GM12801 (cell line): ENCODE measurements at regions not wholly inside any gene's neighbourhood (a gene's known extent, or its start where the extent isn't known, plus 50 kb on each side); places are given as distances from the start of the nearest gene placed in this dataset.

ENCODE experiments used
- CTCF ChIP-seq: IDR thresholded peaks from one replicate; pipeline ENCODE4 v1.5.1; 2011; ENCODE audit warnings: control low read depth; ENCODE audit not compliant: insufficient read length; ENCODE audit errors: extremely low read depth

GRCh38 chr1:29644812-29645211 lies 408.5 kb downstream of the PTPRU start:
- TF ChIP-seq CTCF: no peak

GRCh38 chr1:29643838-29644440 lies 407.6 kb downstream of the PTPRU start:
- no peak for TF ChIP-seq CTCF

GRCh38 chr1:29643281-29643680 lies 407.0 kb downstream of the PTPRU start:
- TF ChIP-seq CTCF: no peak

GRCh38 chr1:29642519-29642918 lies 406.2 kb downstream of the PTPRU start:
- no peak for TF ChIP-seq CTCF

GRCh38 chr1:29641921-29642320 lies 405.6 kb downstream of the PTPRU start:
- no peak for TF ChIP-seq CTCF

- no peak for TF ChIP-seq CTCF
Observed at GRCh38 chr1:29640428-29640785, 404.1 kb downstream of the PTPRU start.

GRCh38 chr1:29639741-29640427 lies 403.6 kb downstream of the PTPRU start:
- no peak for TF ChIP-seq CTCF
